ENCODE measurements at regions not wholly inside any gene's neighbourhood (a gene's known extent, or its start where the extent isn't known, plus 50 kb on each side); places are given as distances from the start of the nearest gene placed in this dataset.

GRCh38 chr5:67679184-67679841 is 482.7 kb upstream of the CD180 start:
- no peak for DNase-seq
- intact Hi-C loops (cut with micrococcal nuclease; ENCODE audit: unreplicated experiment): no loop called here
- peaks cover 5% of the 10 kb centered on the region for H3K36me3 Mint-ChIP-seq (ENCODE audit: insufficient read depth, unreplicated experiment)
- peaks cover 11% of the 10 kb centered on the region for H3K4me1 Mint-ChIP-seq (ENCODE audit: low read depth, unreplicated experiment)
- no peak overlapping the region for H3K27ac Mint-ChIP-seq (ENCODE audit: unreplicated experiment)
- no peaks in the 10 kb centered on the region for H3K27me3 Mint-ChIP-seq (ENCODE audit: unreplicated experiment)
- peaks cover 8% of the 10 kb centered on the region for H3K9me3 Mint-ChIP-seq (ENCODE audit: low read depth, unreplicated experiment)
- CTCF ChIA-PET: interaction anchor here (0.5 to 0.6 kb wide), 2 partner anchors 406 to 686 kb away, joined by 3 read pairs; no protein-coding TSS in a partner anchor
- no peak for TF ChIP-seq CTCF (IDR thresholded peaks at IDR 0.05; ENCODE audit: unreplicated experiment)
- H3K4me3 Mint-ChIP-seq (ENCODE audit: low read depth, unreplicated experiment): no peak overlapping the region
- BruUV-seq (replicated peaks): no TSS peak

- H3K4me1 Mint-ChIP-seq (ENCODE audit: low read depth, unreplicated experiment): peaks cover 11% of the 10 kb centered on the region
- intact Hi-C loops (cut with micrococcal nuclease; ENCODE audit: unreplicated experiment): no loop called here
- H3K27me3 Mint-ChIP-seq (ENCODE audit: unreplicated experiment): no peaks in the 10 kb centered on the region
- BruUV-seq (replicated peaks): no TSS peak
- CTCF ChIA-PET: no interaction called here
- peaks cover 8% of the 10 kb centered on the region for H3K9me3 Mint-ChIP-seq (ENCODE audit: low read depth, unreplicated experiment)
- no peak for TF ChIP-seq CTCF (IDR thresholded peaks at IDR 0.05; ENCODE audit: unreplicated experiment)
- no peak overlapping the region for H3K4me3 Mint-ChIP-seq (ENCODE audit: low read depth, unreplicated experiment)
- no peak for DNase-seq
- peaks cover 5% of the 10 kb centered on the region for H3K36me3 Mint-ChIP-seq (ENCODE audit: insufficient read depth, unreplicated experiment)
- H3K27ac Mint-ChIP-seq (ENCODE audit: unreplicated experiment): no peak overlapping the region
Observed at GRCh38 chr5:67678594-67678993, 482.0 kb upstream of the CD180 start.

- H3K9me3 Mint-ChIP-seq (ENCODE audit: low read depth, unreplicated experiment): peaks cover 7% of the 10 kb centered on the region
- CTCF ChIA-PET: no interaction called here
Observed at GRCh38 chr5:67677422-67677970, 480.9 kb upstream of the CD180 start.

GRCh38 chr5:67676863-67677262 is 480.3 kb upstream of the CD180 start:
- H3K4me1 Mint-ChIP-seq (ENCODE audit: low read depth, unreplicated experiment): peaks cover 11% of the 10 kb centered on the region
- no peak overlapping the region for H3K4me3 Mint-ChIP-seq (ENCODE audit: low read depth, unreplicated experiment)
- H3K36me3 Mint-ChIP-seq (ENCODE audit: insufficient read depth, unreplicated experiment): peaks cover 4% of the 10 kb centered on the region
- no peak overlapping the region for H3K27ac Mint-ChIP-seq (ENCODE audit: unreplicated experiment)
- no peaks in the 10 kb centered on the region for H3K27me3 Mint-ChIP-seq (ENCODE audit: unreplicated experiment)
- TF ChIP-seq CTCF (IDR thresholded peaks at IDR 0.05; ENCODE audit: unreplicated experiment): no peak
- peaks cover 3% of the 10 kb centered on the region for H3K9me3 Mint-ChIP-seq (ENCODE audit: low read depth, unreplicated experiment)
- CTCF ChIA-PET: no interaction called here
- intact Hi-C loops (cut with micrococcal nuclease; ENCODE audit: unreplicated experiment): no loop called here
- BruUV-seq (replicated peaks): no TSS peak
- no peak for DNase-seq

More at GRCh38 chr5:67677422-67677970, 480.9 kb upstream of the CD180 start:
- peaks cover 11% of the 10 kb centered on the region for H3K4me1 Mint-ChIP-seq (ENCODE audit: low read depth, unreplicated experiment)
- DNase-seq: peak; percentile 2
- no peaks in the 10 kb centered on the region for H3K27me3 Mint-ChIP-seq (ENCODE audit: unreplicated experiment)
- H3K36me3 Mint-ChIP-seq (ENCODE audit: insufficient read depth, unreplicated experiment): peaks cover 5% of the 10 kb centered on the region
- no peak for TF ChIP-seq CTCF (IDR thresholded peaks at IDR 0.05; ENCODE audit: unreplicated experiment)
- no peak overlapping the region for H3K27ac Mint-ChIP-seq (ENCODE audit: unreplicated experiment)
- H3K4me3 Mint-ChIP-seq (ENCODE audit: low read depth, unreplicated experiment): no peak overlapping the region
- intact Hi-C loops (cut with micrococcal nuclease; ENCODE audit: unreplicated experiment): no loop called here
- no TSS peak for BruUV-seq (replicated peaks)
